GM12878 (cell line): ENCODE measurements at regions not wholly inside any gene's neighbourhood (a gene's known extent, or its start where the extent isn't known, plus 50 kb on each side); places are given as distances from the start of the nearest gene placed in this dataset.

Source experiments
- ATAC-seq: fragments of 200-7000 bp; cut with Tn5 transposase; 3 replicates; pipeline ENCODE4 v1.9.1; 2020; ENCODE audit warnings: mild to moderate bottlenecking, moderate library complexity
- BruUV-seq: library from RNA; stranded (reverse); fragments of 400-500 nt; replicated peaks from 2 replicates; lab custom pipeline; 2021; lab: Mats Ljungman, UMichigan
- CTCF ChIA-PET: fragments of 300-600 bp; sonication (Branson Sonifier 250); formaldehyde crosslinking; extraction: SDS; loops from one replicate; lab custom pipeline; 2021; ENCODE audit warnings: inconsistent platforms; lab: Yijun Ruan, JAX
- POLR2A ChIA-PET: fragments of 350-600 bp; formaldehyde crosslinking; extraction: SDS; loops from one replicate; lab custom pipeline; 2021; ENCODE audit warnings: inconsistent platforms; lab: Charles Lee
- RAD21 ChIA-PET: fragments of 300-600 bp; sonication (Branson Sonifier 250); formaldehyde crosslinking; loops from one replicate; lab custom pipeline; 2023; ENCODE audit warnings: antibody characterized with exemption; ENCODE audit not compliant: unreplicated experiment; lab: Charles Lee
- SMC1A ChIA-PET: fragments of 300-600 bp; sonication (Branson Sonifier 250); formaldehyde crosslinking; loops from one replicate; lab custom pipeline; 2023; ENCODE audit not compliant: unreplicated experiment, uncharacterized antibody; lab: Charles Lee
- DNase-seq: peaks from one replicate; pipeline ENCODE4 v3.0.0-alpha.2; 2011; ENCODE audit warnings: low read depth, low spot score
- FAIRE-seq: peaks from 3 replicates; lab custom pipeline; 2011; peaks lifted over from hg19 to GRCh38; lab: Jason Lieb, UNC
- H2AFZ ChIP-seq: 2 replicates; pipeline ENCODE4 v1.6.0; 2011; ENCODE audit warnings: low read depth, low read length, control low read depth; ENCODE audit not compliant: control insufficient read depth
- H3K27ac ChIP-seq: 2 replicates; pipeline ENCODE4 v1.5.1; 2011; ENCODE audit warnings: control low read depth; ENCODE audit not compliant: control insufficient read depth, insufficient read depth
- H3K27me3 ChIP-seq, 2 experiments: replicated peaks in 1 of 2; 2 replicates each; pipeline versions ENCODE4 v1.6.0 to v1.6.1; 2011; ENCODE audit warnings: low read length in 1 of 2; ENCODE audit not compliant: control insufficient read depth in 2 of 2, insufficient read depth in 2 of 2
- H3K36me3 ChIP-seq, 2 experiments: 2 replicates each; pipeline ENCODE4 v1.5.1; 2011; ENCODE audit warnings: low read length in 1 of 2; ENCODE audit not compliant: control insufficient read depth in 2 of 2, insufficient read depth in 2 of 2
- H3K4me1 ChIP-seq: 2 replicates; pipeline ENCODE4 v1.6.1; 2011; ENCODE audit warnings: mild to moderate bottlenecking, low read length, moderate library complexity, mixed read lengths; ENCODE audit not compliant: control insufficient read depth, insufficient read depth
- H3K4me2 ChIP-seq: 2 replicates; pipeline ENCODE4 v1.6.0; 2011; ENCODE audit warnings: control low read depth; ENCODE audit not compliant: control insufficient read depth, insufficient read depth
- H3K4me3 ChIP-seq: fragments of 200-600 bp; sonication (generic); 2 replicates; pipeline ENCODE4 v1.5.1; 2016
- H3K79me2 ChIP-seq: 2 replicates; pipeline ENCODE4 v1.6.0; 2011; ENCODE audit warnings: low read length; ENCODE audit not compliant: control insufficient read depth, insufficient read depth
- H3K9ac ChIP-seq: 2 replicates; pipeline ENCODE4 v1.8.0; 2011; ENCODE audit warnings: low read length, control low read depth, mixed read lengths; ENCODE audit not compliant: control insufficient read depth, insufficient read depth
- H3K9me3 ChIP-seq: replicated peaks from 3 replicates; pipeline ENCODE4 v1.5.1; 2011; ENCODE audit warnings: mild to moderate bottlenecking, low read length; ENCODE audit not compliant: control insufficient read depth, insufficient read depth
- H4K20me1 ChIP-seq: 2 replicates; pipeline ENCODE4 v1.6.0; 2011; ENCODE audit not compliant: control insufficient read depth, insufficient read depth
- FOXK2 ChIP-seq: fragments of 450-650 bp; IDR thresholded peaks from 2 replicates; pipeline ENCODE4 v1.6.1; 2017; ENCODE audit warnings: mild to moderate bottlenecking, moderate library complexity
- LARP7 ChIP-seq: fragments of 450-650 bp; IDR thresholded peaks from 2 replicates; pipeline ENCODE4 v1.6.1; 2017; ENCODE audit warnings: mild to moderate bottlenecking
- NR2C2 ChIP-seq: IDR thresholded peaks from 2 replicates; pipeline ENCODE4 v1.6.1; 2011; ENCODE audit warnings: borderline replicate concordance, low read depth; ENCODE audit not compliant: control insufficient read depth, insufficient read length
- SMAD5 ChIP-seq: IDR thresholded peaks from 2 replicates; pipeline ENCODE4 v1.6.1; 2016; ENCODE audit warnings: antibody characterized with exemption, low read depth
- SUZ12 ChIP-seq: fragments of 200-600 bp; sonication (generic); IDR thresholded peaks from one replicate; pipeline ENCODE4 v1.6.1; 2018; ENCODE audit warnings: antibody characterized with exemption, mild to moderate bottlenecking; ENCODE audit not compliant: unreplicated experiment
- WGBS: methylation state at CpG from one replicate; pipeline ENCODE4 v1.1.6; 2016; ENCODE audit warnings: low lambda C conversion rate; ENCODE audit not compliant: insufficient replicate concordance, insufficient coverage; ENCODE audit errors: missing lambda C conversion rate; 5-methylcytosine and 5-hydroxymethylcytosine counted together
- in situ Hi-C: fragments of 300-500 bp; cut with MboI; formaldehyde crosslinking; loops from 9 replicates; pipeline ENCODE4 v1.14.3; 2018; ENCODE audit warnings: mixed read lengths
- intact Hi-C: fragments of 100-400 bp; cut with micrococcal nuclease; formaldehyde crosslinking; loops from one replicate; pipeline ENCODE4 v1.14.2; 2022; ENCODE audit not compliant: unreplicated experiment
- TF ChIP-seq, protein P1 (sequence below): fragments of 450-650 bp; IDR thresholded peaks from 2 replicates; pipeline ENCODE4 v1.6.1; 2016; ENCODE audit warnings: mild to moderate bottlenecking

GRCh38 chr9:115615000-115615401 lies 497.0 kb upstream of the TNC start:
- Histone ChIP-seq H3K9me3 (no peaks in the 10 kb centered on the region), H3K27me3 (no peaks in the 10 kb centered on the region), H2AFZ (no peak overlapping the region), H4K20me1 (no peaks in the 10 kb centered on the region), H3K79me2 (no peaks in the 10 kb centered on the region), H3K4me1 (no peaks in the 10 kb centered on the region), H3K27ac (no peak overlapping the region), H3K9ac (no peak overlapping the region), H3K4me3 (no peak overlapping the region), H3K36me3 (no peaks in the 10 kb centered on the region), H3K4me2 (no peak overlapping the region)
- DNase-seq: no peak
- ChIA-PET CTCF (interaction anchor here (0.7 to 1.5 kb wide), 2 partner anchors 22 to 25 kb away, joined by 3 to 5 read pairs; no protein-coding TSS in a partner anchor), SMC1A (interaction anchor here (0.7 kb wide), 1 partner anchor 1054 kb away, joined by 3 read pairs; no protein-coding TSS in a partner anchor), POLR2A (interaction anchor here (0.5 kb wide), 1 partner anchor 340 kb away, joined by 4 read pairs; no protein-coding TSS in a partner anchor), RAD21 (no interaction called here)
- FAIRE-seq: no peak
- no TSS peak for BruUV-seq
- 4% methylated on average over 3 of the region's 3 CpGs for WGBS
- TF ChIP-seq, protein P1, sequence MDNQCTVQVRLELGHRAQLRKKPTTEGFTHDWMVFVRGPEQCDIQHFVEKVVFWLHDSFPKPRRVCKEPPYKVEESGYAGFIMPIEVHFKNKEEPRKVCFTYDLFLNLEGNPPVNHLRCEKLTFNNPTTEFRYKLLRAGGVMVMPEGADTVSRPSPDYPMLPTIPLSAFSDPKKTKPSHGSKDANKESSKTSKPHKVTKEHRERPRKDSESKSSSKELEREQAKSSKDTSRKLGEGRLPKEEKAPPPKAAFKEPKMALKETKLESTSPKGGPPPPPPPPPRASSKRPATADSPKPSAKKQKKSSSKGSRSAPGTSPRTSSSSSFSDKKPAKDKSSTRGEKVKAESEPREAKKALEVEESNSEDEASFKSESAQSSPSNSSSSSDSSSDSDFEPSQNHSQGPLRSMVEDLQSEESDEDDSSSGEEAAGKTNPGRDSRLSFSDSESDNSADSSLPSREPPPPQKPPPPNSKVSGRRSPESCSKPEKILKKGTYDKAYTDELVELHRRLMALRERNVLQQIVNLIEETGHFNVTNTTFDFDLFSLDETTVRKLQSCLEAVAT: no peak
- TF ChIP-seq SMAD5: no peak
- no peak for ATAC-seq
- intact Hi-C loops (no loop called here), in situ Hi-C loops (no loop called here)

- Histone ChIP-seq H4K20me1 (no peaks in the 10 kb centered on the region), H3K4me1 (no peaks in the 10 kb centered on the region), H3K4me3 (no peak overlapping the region), H3K36me3 (no peaks in the 10 kb centered on the region), H3K27me3 (no peaks in the 10 kb centered on the region), H3K9me3 (no peaks in the 10 kb centered on the region), H3K79me2 (no peaks in the 10 kb centered on the region), H2AFZ (no peak overlapping the region), H3K4me2 (no peak overlapping the region), H3K27ac (no peak overlapping the region), H3K9ac (no peak overlapping the region)
- ChIA-PET RAD21 (no interaction called here), POLR2A (no interaction called here), SMC1A (interaction anchor here (0.7 kb wide), 1 partner anchor 1052 kb away, joined by 3 read pairs; no protein-coding TSS in a partner anchor), CTCF (interaction anchor here (0.7 to 1.5 kb wide), 2 partner anchors 23 to 26 kb away, joined by 3 to 5 read pairs; no protein-coding TSS in a partner anchor)
- no peak for FAIRE-seq
- DNase-seq: no peak
- ATAC-seq: no peak
- TF ChIP-seq NR2C2 (no peak), SUZ12 (no peak), LARP7 (no peak), FOXK2 (no peak)
- intact Hi-C loops (no loop called here), in situ Hi-C loops (no loop called here)
- no TSS peak for BruUV-seq
- WGBS: 0% methylated on average over 4 of the region's 4 CpGs
These were observed 498.1 kb upstream of the TNC start for GRCh38 chr9:115615821-115616665.
